ENCODE measurements at regions not wholly inside any gene's neighbourhood (a gene's known extent, or its start where the extent isn't known, plus 50 kb on each side); places are given as distances from the start of the nearest gene placed in this dataset.
"Not testable (repeated sequence)": the region's sequence is repeated elsewhere in the genome, so short reads cannot be mapped to it uniquely, and the experiment has no call there.

DNA sequence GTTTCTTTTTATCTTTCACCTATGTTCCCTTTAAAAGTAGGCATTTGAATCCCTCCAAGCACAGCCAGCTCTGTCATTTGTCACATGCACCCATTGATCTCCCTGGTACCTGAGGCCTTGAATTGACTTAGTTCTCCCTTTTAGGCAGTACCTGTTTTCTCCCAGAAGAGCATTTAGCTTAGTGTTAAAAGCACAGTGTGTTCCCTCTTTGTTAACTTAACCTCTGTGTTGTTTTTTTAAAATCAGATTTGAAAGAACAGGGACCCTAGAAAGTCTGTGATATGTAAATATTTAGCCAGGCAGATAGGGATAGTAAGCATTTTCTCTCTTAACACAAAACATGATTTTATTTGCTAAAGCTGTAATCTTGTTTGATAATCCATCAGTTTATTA lies 113.8 kb upstream of the SPATA31D4 start:
- DNase-seq (ENCODE audit: low read depth) = no peak

DNA sequence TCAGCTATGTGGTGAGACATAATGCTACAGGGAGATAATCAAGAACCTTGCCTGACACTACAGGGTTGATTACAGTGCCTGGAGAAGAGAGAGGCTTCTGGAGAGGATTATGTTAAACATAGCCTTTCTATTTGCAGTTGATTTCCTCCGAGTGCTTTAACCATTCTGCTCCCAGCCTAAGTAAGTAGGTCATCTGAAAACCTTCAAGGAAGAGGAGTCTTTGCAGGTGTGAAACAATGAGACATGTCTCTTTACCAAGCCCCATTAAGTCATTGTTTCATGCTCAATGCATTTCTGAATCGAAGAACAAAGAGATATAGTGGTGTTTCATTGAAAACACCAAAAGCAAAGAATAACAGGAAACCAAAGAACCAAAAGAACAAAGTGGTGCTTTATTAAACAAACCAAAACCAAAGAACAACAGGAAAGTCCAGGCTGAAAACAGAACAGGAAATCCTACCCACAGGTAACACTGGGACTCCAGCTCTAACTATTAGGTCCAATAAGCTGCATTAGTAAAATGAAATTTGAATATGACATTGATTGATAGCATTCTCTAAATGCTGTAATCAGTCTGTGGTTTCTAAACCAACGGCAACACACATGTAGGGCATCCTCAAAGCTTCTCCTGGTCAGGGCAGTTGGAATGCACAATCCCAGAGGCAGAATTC lies 113.3 kb upstream of the SPATA31D4 start:
- no peak for DNase-seq (ENCODE audit: low read depth)

DNA sequence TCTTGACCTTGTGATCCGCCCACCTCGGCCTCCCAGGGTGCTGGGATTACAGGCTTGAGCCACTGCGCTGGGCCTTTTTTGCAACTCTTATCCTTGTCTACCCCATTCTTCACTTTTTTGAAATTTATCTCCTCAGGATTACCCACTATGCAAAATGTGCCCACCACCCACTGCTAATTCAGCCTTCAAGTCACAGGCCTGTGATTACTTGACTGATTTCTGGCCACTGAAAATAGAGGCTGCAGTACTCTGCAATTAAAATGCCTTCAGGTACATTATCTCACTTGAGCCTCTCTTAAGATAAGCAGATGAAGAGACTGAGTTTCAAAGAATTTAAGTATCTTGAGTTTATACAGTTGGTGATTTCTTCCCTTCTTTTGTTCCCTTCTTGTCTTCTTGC lies 112.4 kb upstream of the SPATA31D4 start:
- DNase-seq (ENCODE audit: low read depth) = no peak

DNA sequence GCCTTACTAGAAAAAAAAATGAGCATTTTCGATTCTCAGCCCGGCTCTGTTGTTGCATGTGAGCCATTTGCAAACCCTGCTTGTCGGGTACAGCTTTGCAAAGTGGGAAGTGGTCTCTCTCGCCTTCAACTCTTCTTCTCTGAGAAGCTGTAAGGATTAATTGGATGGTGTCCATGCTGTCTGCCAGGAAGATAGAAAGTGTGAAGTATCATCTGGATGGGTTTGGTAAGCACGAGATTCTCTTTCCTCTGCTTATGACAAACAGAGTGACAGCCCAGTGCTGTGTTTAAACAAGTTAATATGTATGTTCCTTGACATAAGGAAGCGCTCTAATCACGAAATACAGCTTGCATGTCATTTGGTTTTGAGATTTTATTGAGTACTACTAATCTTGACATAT lies 109.1 kb upstream of the SPATA31D4 start:
- no peak for DNase-seq (ENCODE audit: low read depth)

DNA sequence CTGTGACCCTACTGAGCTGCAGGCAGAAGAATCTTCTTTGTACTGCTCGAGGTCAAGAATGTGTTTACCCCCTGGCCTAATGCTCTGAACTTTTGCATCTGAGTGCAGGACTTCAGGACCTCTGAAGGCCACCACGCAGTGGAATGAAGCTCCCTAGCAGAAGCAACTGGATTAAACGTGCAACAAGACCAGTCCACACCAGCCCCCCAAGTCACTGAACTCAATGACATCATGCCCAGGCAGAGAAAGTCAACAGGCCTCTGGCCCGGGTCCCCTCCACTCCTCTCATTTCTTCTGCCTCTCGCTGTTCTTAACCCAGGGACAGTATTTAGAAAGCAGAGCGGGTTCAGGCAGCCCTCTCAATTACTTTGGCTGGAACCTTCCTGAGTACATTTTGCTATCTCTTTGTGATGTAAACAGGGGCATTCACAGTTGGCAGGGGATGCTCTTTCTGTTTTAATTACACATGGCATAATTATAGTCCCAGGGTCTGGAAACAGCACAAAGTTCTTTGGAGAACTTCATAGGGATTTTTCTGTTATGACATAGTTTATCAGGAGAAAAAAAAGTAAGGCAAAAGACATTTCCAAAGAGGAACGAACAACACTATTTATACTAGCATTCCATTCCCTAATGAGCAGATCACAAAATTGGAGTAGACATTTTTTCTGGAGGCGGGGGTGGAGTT lies 108.2 kb upstream of the SPATA31D4 start:
- no peak for DNase-seq (ENCODE audit: low read depth)

DNA sequence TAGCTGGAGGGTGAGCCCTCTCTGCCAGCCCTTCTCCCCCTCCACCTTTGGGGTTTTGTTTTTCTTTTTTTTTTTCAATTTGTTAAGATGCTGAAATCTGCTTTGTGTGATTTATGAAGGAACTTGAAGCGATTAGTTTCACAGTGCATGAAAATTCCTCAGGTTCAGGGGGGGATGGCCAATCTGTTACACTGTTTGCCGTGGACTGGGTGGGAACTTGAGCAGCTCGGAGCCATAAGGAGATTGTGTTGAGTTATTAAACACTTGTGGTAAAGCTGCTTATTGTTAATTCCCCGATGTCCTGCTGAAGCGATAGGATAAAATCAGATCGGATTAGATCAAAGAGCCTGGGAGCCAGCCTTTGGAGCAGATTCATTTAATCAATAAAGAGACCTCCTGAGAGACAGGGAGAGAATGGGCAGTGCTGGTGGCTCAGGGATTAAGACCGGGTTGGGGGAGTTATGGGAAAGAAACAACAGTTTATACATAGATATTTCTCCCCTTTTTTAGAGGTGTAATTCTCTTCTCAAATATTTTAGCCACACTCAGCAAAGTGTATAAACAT lies 105.8 kb upstream of the SPATA31D4 start:
- no peak for DNase-seq (ENCODE audit: low read depth)

DNA sequence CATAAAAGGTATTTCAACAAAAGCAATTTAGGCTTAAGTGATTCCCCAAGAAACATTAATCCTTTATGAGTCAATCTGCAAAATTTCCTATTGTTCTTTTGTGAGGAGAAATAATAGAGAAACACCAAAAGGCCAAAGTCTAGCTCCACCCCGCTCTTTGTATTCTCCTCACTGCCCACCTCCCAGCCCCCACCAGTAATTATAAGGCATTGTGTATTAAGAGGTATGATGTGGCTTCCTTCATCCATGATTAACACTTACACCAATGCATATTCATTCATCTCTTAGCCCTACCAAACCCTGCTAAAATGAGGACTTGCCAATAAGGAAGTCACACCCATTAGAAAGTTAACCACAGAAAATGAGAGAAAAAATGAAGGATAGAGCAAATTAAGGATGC lies 105.3 kb upstream of the SPATA31D4 start:
- DNase-seq (ENCODE audit: low read depth) = no peak

DNA sequence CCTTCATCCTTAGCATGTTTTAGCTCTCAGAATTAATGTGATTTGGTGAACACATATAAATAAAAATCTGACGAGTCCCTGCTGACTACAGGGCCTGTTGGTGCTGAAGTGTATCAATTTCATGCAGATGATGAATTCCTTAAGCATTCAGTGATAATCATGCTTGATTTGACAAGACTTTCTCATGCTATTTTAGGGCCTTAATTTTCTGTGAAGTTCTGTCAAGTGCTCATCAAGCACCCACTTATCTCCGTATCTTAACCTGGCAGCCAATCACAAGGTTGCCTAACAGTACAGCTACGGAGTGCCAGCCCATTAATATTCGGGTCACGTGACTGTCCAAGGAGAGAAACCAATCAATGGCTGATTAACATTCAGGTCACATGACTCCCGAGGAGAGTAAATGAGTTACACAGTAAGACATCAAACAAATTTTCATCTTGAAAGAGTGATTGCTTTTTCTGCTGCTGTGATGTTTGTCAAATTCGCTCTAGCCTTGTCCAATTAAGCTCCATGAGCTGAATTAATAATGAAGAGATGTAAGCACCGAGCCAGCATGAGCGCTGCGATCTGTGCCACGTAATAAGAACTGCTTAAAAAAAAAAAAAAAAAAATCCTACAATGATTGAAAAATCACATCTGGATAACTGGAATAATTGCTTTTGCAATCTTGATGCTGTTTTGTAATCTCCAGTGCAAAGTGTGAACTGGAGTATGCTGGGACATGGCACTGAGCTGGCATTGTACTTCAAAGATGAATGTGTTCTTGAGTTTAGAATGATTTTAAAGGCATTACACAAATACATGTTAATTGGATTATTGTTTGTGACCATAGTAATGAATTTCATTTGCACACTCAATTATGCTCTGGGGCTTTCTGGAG lies 104.3 kb upstream of the SPATA31D4 start:
- no peak for DNase-seq (ENCODE audit: low read depth)

DNA sequence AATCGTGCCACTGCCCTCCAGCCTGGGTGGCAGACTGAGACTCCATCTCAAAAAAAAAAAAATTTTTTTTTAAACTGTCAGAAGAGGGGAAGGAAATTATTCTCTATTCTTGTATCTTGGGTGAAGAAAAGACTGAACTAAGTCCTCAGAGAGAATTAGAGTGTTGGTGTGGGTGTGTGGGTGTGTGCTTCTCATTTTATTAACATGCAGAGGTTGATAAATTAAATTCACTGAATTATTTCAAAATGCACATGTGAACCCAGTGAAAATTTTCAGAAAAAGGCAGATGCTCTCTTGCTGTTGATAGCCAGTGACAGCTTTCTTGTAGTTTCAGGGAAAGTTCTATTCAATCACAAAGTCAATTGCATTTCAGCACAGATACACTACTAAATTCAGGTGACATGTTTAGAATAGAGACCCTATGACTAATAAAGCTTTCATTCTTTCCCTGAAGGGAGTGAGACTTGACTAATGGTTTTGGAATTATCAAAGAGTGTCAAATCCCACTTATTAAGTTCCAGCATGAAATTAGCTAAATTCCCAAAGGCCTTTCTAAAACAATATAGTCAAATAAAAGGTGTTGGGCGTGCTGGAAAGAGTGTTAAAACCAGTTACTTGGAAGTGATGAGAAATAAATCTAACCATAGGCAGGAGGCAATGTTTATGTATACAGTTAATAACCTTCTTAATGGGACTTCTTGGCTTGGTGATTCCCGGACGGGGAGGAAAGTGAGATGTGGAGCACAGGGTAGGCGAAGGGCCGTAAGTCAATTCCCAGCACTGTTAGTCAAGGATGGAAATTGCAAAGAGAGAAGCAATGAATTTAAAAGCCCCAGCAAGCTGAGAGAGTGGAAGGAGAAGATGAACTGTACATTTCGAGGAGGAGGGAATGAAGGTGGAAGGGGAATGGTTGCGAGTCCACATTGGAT lies 103.2 kb upstream of the SPATA31D4 start:
- no peak for DNase-seq (ENCODE audit: low read depth)

DNA sequence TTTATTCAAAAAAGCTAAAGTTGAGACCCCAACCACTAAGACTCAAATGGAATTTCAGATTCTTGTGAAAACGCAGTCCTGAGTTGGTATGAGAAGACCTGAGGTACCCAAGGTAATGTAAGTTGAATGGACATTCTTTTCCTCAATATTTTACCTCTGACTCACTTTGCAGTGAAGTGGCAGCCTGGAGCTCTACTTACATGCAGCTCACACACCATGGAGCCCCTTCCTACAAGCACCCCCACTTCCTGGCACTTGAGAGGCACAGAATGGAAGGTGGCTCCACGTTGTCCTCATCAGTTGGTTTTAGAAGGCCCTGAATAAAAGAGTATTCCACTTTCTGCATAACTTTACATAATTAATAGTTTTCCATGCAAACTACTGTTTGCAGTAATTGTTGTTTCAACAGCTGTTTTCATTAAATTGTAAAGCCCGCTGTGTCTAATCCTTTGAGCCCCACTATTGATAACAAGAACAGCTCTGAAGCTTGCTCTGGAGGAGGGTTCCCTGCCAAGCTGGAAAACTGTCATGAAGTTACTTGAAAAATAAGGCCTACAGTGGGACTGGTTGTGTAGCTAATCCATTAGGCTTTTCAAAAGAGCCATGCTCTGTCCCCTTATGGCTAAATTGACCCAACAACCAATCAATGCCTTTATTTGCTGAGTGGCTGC lies 102.2 kb upstream of the SPATA31D4 start:
- DNase-seq (ENCODE audit: low read depth) = peak; percentile 66

DNA sequence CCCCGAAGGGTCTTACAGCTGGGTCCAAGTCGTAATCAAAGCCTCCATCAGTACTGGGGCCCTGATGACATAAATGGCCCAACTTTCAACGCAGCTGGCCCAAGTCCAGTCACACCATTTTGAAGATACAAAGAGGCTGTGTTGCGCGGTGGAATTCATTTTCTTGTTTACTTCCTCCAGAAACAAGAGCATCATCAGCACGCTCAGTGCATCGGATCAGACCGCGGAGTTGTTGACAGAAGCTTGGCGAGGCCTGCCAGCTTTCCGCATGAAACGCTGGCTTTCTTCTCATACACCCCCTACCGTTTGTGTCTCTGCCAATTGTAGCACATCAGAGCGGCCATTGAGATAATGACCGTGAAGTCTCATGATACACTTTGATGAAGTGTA lies 101.7 kb upstream of the SPATA31D4 start:
- DNase-seq (ENCODE audit: low read depth) = no peak

DNA sequence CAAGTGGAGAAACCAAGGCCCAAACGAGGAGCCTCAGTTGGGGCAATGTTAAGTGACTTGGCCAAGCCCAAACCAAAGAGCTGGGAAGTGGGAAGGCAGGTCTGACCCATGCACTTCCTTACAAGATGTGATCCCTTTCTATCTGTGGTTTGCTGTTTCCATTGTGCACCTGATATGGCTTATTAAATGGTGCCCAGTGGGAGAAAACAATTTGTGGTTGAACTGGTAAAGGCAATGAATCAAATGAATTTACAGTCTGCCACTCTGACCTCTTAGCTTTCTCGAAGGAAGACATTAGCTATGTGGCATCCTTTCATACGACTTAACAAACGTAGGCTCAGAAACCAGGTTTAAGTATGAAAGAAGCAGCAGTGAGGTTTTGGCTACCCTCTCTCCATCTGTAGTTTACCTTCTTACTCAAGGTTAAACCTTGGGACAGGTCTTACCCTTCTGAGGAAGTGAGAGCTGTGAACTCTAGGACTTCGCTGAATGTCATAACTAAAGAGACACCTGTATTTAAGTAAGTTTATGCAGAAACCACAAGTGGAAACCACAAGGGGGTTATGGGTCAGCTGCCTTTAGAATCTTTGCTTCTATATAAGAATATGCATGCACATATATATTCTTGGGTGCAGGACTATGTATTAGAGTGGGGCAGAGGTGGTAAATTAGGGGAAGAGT lies 100.5 kb upstream of the SPATA31D4 start:
- no peak for DNase-seq (ENCODE audit: low read depth)

DNA sequence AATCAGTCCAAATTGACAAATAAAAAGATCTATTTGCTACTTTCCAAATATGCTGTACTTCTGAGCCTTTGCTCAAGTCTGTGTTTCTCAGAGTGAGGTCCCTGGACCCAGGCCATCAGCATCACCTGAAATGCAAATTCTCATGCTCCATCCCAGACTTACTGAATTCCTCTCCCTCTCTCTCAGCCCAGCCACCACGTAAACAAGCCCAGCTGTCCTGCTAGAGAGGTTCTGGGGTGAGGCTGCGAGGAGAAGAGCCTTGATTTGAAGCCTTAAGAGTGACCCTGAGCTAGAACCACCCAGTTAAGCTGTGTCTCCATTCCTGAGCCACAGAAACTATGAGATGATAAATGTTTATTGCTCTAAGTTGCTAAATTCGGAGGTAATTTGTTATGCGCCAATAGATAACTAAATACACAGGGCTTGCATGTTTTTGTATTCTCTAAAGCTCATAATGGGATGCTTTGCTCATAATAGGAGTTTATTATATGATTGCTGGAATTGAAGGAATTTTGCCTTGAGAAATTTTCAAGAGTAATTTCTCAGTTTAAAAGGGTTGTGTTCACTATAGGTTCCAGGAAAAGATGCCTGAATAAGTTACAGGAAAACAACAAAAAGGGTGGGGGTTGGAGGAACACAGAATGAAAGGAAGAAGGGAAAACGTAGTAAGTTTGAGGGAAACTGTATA lies 98.9 kb upstream of the SPATA31D4 start:
- DNase-seq (ENCODE audit: low read depth) = no peak

DNA sequence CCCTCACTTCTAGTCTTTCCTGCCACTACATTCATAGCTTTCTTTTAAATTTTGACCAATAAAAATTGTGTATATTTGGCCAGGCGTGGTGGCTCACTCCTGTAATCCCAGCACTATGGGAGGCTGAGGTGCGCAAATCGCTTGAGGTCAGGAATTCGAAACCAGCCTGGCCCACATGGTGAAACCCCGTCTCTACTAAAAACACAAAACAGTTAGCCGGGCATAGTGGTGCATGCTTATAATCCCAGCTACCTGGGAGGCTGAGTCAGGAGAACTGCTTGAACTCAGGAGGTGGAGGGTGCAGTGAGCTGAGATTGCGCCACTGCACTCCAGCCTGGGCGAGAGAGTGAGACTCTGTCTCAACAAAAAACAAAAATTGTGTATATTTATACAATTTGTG lies 97.8 kb upstream of the SPATA31D4 start:
- DNase-seq (ENCODE audit: low read depth) = not testable (repeated sequence)

DNA sequence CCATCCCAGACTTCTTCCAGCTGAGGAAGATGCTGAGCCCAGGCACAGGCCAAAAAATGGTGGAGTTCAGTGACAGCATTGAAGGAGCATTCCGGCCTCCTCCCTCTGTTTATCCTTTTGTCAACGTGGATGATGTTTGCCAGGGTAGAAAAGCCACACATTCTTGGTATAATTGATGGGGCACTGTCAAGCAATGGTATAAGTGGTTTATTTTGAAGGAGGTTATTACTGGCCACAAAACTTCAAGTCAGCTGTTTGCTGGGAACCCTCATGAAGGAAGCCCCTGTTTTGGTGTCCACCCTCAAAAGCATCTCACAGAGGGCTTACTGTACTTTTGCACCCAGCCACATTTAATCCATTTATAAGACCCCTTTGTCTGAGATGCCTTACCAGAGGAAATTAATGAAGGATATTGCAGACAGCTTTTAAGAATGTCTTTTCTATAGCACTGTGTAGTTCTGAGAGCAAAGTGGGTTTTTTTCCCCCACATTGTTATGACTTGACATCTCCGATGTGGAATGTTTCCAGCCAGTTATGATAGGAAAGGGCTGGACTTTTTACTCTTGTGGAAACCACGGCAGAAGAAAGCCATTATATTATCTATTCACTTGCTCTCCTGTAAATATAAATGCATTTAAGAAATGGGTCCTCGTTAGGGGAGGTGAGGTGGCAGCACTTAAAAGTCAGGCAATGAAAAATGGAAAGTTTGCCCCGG lies 95.5 kb upstream of the SPATA31D4 start:
- DNase-seq (ENCODE audit: low read depth) = no peak

DNA sequence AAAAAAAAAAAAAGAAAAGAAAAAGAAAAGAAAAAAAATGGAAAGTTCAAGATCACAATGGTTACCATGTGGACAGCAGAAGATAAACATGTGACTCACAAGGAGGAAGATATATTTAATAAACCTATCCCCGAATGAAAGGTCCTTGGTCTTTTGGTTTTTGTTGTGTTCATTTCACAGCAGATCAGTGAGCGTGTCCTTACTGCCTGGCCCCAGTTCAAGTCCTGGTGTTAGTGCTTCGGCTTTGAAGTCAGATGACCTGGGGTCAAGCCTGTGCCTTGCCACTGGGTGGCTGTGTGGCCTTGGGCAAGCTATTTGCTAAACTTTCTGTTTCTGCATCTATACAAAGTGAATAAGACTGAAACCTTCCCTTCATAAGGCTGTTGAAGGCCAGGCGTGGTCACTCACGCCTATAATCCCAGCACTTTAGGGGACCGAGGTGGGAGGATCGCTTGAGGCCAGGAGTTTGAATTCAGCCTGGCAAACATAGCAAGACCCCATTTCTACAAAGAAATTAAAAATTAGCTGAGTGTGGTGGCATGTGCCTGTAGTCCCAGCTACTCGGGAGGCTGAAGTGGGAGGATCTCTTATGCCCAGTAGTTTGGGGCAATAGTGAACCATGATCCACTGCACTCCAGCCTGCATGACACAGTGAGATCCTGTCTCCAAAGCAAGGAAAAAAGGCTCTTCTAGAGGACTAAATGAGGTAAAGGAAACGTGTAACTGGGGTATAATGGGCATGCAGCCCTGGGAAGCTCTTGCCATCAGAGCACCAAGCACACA lies 94.5 kb upstream of the SPATA31D4 start:
- no peak for DNase-seq (ENCODE audit: low read depth)

DNA sequence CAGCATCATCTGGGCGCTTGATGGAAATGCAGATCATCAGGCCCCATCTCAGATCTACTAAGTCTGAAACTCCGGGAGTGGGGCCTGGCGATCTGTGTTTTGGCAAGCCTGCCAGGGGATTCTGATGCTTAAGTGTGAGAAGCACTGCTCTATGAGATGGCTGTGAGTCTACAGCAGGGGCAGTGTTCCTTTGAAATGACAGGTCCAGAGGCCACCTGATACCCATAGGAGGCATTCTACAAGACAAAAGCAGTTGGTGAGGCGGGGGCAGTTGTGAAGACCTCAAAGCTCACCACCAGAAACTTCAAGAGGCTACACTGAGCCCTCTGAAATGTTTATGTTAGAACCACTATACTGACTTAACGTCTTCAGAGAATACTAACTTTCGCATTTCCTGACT lies 86.9 kb upstream of the SPATA31D4 start:
- no peak for DNase-seq (ENCODE audit: low read depth)

DNA sequence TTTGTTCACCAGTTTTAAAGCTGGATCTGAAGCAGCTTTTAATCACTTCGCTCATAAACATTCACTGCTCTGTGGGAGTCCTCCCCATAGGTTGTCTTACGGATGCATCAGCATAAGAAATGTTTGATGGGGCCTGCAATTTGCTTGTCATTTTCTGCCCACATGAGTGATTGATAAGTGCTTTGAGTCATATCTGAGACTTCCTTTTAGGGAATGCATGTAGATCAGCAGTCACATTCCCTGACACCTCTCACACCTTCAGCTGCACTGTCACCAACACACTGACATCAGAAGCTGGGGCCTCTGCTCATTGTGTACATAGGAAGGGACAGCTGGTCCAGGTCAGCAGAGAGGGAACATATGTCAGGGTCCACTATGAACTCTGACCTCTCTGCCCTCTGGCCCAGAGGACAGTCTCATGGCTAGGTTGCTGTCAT lies 84.1 kb upstream of the SPATA31D4 start:
- DNase-seq (ENCODE audit: low read depth) = peak; percentile 39

All from Daoy (cell line).